WTC11 (cell line): ENCODE measurements at regions not wholly inside any gene's neighbourhood (a gene's known extent, or its start where the extent isn't known, plus 50 kb on each side); places are given as distances from the start of the nearest gene placed in this dataset.
A peak's percentile ranks its signal among the peaks of the same experiment; 100 is the strongest.

Source experiments
- ATAC-seq: fragments of 200-7000 bp; cut with Tn5 transposase; 2 replicates; pipeline ENCODE4 v1.10.0; 2021; ENCODE audit warnings: mild to moderate bottlenecking, moderate library complexity
- CTCF ChIA-PET: fragments of 300-600 bp; sonication (Branson Sonifier 250); formaldehyde crosslinking; loops from one replicate; lab custom pipeline; 2021; ENCODE audit warnings: antibody characterized with exemption; lab: Charles Lee
- POLR2A ChIA-PET: fragments of 350-600 bp; sonication (Branson Sonifier 250); formaldehyde crosslinking; loops from one replicate; lab custom pipeline; 2021; ENCODE audit warnings: antibody characterized with exemption; lab: Charles Lee
- DNase-seq: peaks from one replicate; pipeline ENCODE4 v3.0.0; 2021; ENCODE audit warnings: low spot score
- H3K27ac Mint-ChIP-seq: 2 replicates; pipeline ENCODE4 v1.8.0; 2021; ENCODE audit warnings: mixed read lengths
- H3K27me3 Mint-ChIP-seq: 2 replicates; pipeline ENCODE4 v1.8.0; 2021; ENCODE audit warnings: low read depth, mild to moderate bottlenecking, moderate library complexity, mixed read lengths
- H3K36me3 Mint-ChIP-seq: 2 replicates; pipeline ENCODE4 v1.8.0; 2021; ENCODE audit warnings: mixed read lengths
- H3K4me1 Mint-ChIP-seq: 2 replicates; pipeline ENCODE4 v1.8.0; 2022; ENCODE audit warnings: mixed read lengths
- H3K4me3 Mint-ChIP-seq: 2 replicates; pipeline ENCODE4 v1.8.0; 2021; ENCODE audit warnings: mild to moderate bottlenecking, moderate library complexity, mixed read lengths
- H3K9me3 Mint-ChIP-seq: 2 replicates; pipeline ENCODE4 v1.8.0; 2021; ENCODE audit warnings: mixed read lengths
- ELF4 ChIP-seq: sonication (generic); formaldehyde crosslinking; IDR thresholded peaks from 2 replicates; pipeline ENCODE4 v1.8.1; 2022; ENCODE audit warnings: low read depth, mild to moderate bottlenecking, moderate library complexity, missing genetic modification reagents
- ESRRA ChIP-seq: sonication (generic); formaldehyde crosslinking; IDR thresholded peaks from 2 replicates; pipeline ENCODE4 v1.8.1; 2022; ENCODE audit warnings: mild to moderate bottlenecking, missing genetic modification reagents, borderline replicate concordance
- FOXK1 ChIP-seq: sonication (generic); formaldehyde crosslinking; IDR thresholded peaks from 2 replicates; pipeline ENCODE4 v1.8.0; 2022; ENCODE audit warnings: mild to moderate bottlenecking, moderate library complexity, missing genetic modification reagents
- FOXP1 ChIP-seq: sonication (generic); formaldehyde crosslinking; IDR thresholded peaks from 2 replicates; pipeline ENCODE4 v1.8.0; 2022; ENCODE audit warnings: missing genetic modification reagents, mild to moderate bottlenecking, moderate library complexity, borderline replicate concordance
- NR1H2 ChIP-seq: sonication (generic); formaldehyde crosslinking; IDR thresholded peaks from 2 replicates; pipeline ENCODE4 v1.9.0; 2021; ENCODE audit warnings: mild to moderate bottlenecking, moderate library complexity, missing genetic modification reagents
- SMAD3 ChIP-seq: sonication (generic); formaldehyde crosslinking; IDR thresholded peaks from 2 replicates; pipeline ENCODE4 v1.8.0; 2022; ENCODE audit warnings: missing genetic modification reagents, mild to moderate bottlenecking, borderline replicate concordance
- SP1 ChIP-seq: sonication (generic); formaldehyde crosslinking; conservative IDR thresholded peaks from 2 replicates; pipeline ENCODE4 v1.8.1; 2022; ENCODE audit warnings: missing genetic modification reagents
- TCF7 ChIP-seq: sonication (generic); formaldehyde crosslinking; IDR thresholded peaks from 2 replicates; pipeline ENCODE4 v1.8.0; 2022; ENCODE audit warnings: mild to moderate bottlenecking, low read depth, missing genetic modification reagents, moderate library complexity
- ZNF219 ChIP-seq: sonication (generic); formaldehyde crosslinking; IDR thresholded peaks from 2 replicates; pipeline ENCODE4 v1.8.0; 2023; ENCODE audit warnings: missing genetic modification reagents, mild to moderate bottlenecking, borderline replicate concordance
- ZNF317 ChIP-seq: sonication (generic); formaldehyde crosslinking; IDR thresholded peaks from 2 replicates; pipeline ENCODE4 v1.8.1; 2023; ENCODE audit warnings: low read depth, mild to moderate bottlenecking, moderate library complexity, missing genetic modification reagents, borderline replicate concordance
- TF ChIP-seq, protein P1 (sequence below): sonication (generic); formaldehyde crosslinking; IDR thresholded peaks from 2 replicates; pipeline ENCODE4 v1.8.1; 2023; ENCODE audit warnings: mild to moderate bottlenecking, missing genetic modification reagents
- TF ChIP-seq, protein P2 (sequence below): sonication (generic); formaldehyde crosslinking; IDR thresholded peaks from 2 replicates; pipeline ENCODE4 v1.8.0; 2022; ENCODE audit warnings: mild to moderate bottlenecking, missing genetic modification reagents
- TF ChIP-seq, protein P3 (sequence below): sonication (generic); formaldehyde crosslinking; IDR thresholded peaks from 2 replicates; pipeline ENCODE4 v1.8.0; 2022; ENCODE audit warnings: mild to moderate bottlenecking, missing genetic modification reagents
- TF ChIP-seq, protein P4 (sequence below): fragments of 250-450 bp; sonication (Bioruptor Pico); IDR thresholded peaks from 2 replicates; pipeline ENCODE4 v1.9.0; 2021; ENCODE audit warnings: moderate library complexity, mild to moderate bottlenecking, inconsistent platforms, borderline replicate concordance
- TF ChIP-seq, protein P5 (sequence below): sonication (generic); formaldehyde crosslinking; IDR thresholded peaks from 2 replicates; pipeline ENCODE4 v1.8.0; 2023; ENCODE audit warnings: missing genetic modification reagents, mild to moderate bottlenecking, borderline replicate concordance
- TF ChIP-seq, protein P6 (sequence below): sonication (generic); formaldehyde crosslinking; IDR thresholded peaks from 2 replicates; pipeline ENCODE4 v1.8.1; 2023; ENCODE audit warnings: mild to moderate bottlenecking, missing genetic modification reagents, moderate library complexity
- TF ChIP-seq, protein P7 (sequence below): sonication (generic); formaldehyde crosslinking; IDR thresholded peaks from 2 replicates; pipeline ENCODE4 v1.8.1; 2023; ENCODE audit warnings: mild to moderate bottlenecking, missing genetic modification reagents, moderate library complexity
- TF ChIP-seq, protein P8 (sequence below): fragments of 250-450 bp; sonication (Bioruptor Pico); IDR thresholded peaks from 2 replicates; pipeline ENCODE4 v1.8.0; 2021; ENCODE audit warnings: mild to moderate bottlenecking
- TF ChIP-seq, protein P9 (sequence below): sonication (generic); formaldehyde crosslinking; IDR thresholded peaks from 2 replicates; pipeline ENCODE4 v1.8.1; 2023; ENCODE audit warnings: mild to moderate bottlenecking, missing genetic modification reagents

DNA sequence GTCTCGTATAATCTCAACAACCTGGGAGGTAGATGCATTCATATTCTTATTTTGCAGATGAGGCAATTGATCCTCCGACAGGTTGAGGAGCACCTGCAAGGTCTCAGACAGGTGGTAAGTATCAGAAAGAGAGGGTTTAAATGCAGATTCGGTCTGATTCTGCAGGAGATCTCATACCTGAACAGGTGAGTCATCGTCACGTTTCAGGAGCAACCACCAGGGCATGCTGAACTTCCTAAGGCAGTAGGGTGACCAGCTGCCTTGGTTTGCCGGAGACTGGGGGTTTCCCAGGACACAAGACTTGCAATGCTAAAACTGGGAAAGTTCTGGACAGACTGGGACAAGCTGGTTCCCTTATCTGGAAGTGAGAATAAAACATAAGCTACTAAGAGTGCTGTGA, 68.8 kb upstream of the TSHZ3 start (continued):
- TF ChIP-seq, protein P1, sequence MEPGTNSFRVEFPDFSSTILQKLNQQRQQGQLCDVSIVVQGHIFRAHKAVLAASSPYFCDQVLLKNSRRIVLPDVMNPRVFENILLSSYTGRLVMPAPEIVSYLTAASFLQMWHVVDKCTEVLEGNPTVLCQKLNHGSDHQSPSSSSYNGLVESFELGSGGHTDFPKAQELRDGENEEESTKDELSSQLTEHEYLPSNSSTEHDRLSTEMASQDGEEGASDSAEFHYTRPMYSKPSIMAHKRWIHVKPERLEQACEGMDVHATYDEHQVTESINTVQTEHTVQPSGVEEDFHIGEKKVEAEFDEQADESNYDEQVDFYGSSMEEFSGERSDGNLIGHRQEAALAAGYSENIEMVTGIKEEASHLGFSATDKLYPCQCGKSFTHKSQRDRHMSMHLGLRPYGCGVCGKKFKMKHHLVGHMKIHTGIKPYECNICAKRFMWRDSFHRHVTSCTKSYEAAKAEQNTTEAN (CRISPR knock-in tag), result no peak
- TF ChIP-seq FOXP1 (CRISPR knock-in tag), result no peak
- TF ChIP-seq, protein P2, sequence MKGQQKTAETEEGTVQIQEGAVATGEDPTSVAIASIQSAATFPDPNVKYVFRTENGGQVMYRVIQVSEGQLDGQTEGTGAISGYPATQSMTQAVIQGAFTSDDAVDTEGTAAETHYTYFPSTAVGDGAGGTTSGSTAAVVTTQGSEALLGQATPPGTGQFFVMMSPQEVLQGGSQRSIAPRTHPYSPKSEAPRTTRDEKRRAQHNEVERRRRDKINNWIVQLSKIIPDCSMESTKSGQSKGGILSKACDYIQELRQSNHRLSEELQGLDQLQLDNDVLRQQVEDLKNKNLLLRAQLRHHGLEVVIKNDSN (CRISPR knock-in tag), result peak; percentile 42; the same call in 1 of the 2 replicates
- TF ChIP-seq, protein P3, sequence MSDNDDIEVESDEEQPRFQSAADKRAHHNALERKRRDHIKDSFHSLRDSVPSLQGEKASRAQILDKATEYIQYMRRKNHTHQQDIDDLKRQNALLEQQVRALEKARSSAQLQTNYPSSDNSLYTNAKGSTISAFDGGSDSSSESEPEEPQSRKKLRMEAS, result peak; percentile 34; the same call in 1 of the 2 replicates
- TF ChIP-seq, protein P4, sequence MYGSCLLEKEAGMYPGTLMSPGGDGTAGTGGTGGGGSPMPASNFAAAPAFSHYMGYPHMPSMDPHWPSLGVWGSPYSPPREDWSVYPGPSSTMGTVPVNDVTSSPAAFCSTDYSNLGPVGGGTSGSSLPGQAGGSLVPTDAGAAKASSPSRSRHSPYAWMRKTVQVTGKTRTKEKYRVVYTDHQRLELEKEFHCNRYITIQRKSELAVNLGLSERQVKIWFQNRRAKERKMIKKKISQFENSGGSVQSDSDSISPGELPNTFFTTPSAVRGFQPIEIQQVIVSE, result no peak
- TF ChIP-seq, protein P5, sequence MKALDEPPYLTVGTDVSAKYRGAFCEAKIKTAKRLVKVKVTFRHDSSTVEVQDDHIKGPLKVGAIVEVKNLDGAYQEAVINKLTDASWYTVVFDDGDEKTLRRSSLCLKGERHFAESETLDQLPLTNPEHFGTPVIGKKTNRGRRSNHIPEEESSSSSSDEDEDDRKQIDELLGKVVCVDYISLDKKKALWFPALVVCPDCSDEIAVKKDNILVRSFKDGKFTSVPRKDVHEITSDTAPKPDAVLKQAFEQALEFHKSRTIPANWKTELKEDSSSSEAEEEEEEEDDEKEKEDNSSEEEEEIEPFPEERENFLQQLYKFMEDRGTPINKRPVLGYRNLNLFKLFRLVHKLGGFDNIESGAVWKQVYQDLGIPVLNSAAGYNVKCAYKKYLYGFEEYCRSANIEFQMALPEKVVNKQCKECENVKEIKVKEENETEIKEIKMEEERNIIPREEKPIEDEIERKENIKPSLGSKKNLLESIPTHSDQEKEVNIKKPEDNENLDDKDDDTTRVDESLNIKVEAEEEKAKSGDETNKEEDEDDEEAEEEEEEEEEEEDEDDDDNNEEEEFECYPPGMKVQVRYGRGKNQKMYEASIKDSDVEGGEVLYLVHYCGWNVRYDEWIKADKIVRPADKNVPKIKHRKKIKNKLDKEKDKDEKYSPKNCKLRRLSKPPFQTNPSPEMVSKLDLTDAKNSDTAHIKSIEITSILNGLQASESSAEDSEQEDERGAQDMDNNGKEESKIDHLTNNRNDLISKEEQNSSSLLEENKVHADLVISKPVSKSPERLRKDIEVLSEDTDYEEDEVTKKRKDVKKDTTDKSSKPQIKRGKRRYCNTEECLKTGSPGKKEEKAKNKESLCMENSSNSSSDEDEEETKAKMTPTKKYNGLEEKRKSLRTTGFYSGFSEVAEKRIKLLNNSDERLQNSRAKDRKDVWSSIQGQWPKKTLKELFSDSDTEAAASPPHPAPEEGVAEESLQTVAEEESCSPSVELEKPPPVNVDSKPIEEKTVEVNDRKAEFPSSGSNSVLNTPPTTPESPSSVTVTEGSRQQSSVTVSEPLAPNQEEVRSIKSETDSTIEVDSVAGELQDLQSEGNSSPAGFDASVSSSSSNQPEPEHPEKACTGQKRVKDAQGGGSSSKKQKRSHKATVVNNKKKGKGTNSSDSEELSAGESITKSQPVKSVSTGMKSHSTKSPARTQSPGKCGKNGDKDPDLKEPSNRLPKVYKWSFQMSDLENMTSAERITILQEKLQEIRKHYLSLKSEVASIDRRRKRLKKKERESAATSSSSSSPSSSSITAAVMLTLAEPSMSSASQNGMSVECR (CRISPR knock-in tag), result no peak
- TF ChIP-seq, protein P6, sequence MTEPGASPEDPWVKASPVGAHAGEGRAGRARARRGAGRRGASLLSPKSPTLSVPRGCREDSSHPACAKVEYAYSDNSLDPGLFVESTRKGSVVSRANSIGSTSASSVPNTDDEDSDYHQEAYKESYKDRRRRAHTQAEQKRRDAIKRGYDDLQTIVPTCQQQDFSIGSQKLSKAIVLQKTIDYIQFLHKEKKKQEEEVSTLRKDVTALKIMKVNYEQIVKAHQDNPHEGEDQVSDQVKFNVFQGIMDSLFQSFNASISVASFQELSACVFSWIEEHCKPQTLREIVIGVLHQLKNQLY (CRISPR knock-in tag), result no peak
- TF ChIP-seq ZNF219 (CRISPR knock-in tag), result no peak
- no peak for TF ChIP-seq SMAD3

DNA sequence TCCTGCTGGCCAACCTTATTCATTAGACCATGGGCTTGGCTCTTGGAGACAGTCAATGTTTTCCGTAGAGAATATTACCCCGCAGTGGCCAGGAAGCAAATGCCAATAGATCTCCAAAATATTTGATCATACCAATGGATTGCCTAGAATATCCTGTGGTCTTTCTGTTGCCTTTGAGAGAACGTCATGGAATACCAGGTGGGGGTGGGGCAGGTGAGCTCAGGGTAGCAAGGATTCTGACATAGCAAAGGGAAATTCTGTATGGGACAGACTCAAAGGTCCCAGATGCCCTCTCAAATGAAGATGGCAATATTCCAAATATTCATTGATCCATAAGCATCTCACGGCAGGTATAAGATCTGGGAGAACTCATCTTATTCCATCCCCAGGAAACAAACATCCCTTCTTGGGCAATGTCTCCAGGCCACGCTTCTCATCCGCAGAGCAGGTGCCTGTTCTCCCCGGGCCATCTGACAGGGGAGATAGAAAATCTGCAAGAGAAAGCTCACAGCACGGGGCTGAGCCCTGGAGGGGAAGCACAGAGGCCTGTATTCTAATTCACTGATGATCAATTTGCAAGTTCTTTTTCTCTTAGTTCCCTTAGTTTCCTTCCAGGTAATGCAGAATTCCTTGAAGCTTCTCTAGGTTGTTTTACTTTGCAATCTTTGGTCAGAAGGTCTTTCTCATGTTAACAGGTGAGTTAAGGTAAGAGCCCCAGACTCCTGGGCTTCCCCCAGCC, 69.6 kb upstream of the TSHZ3 start:
- CTCF ChIA-PET, result interaction anchor here (0.7 to 2.2 kb wide), 12 partner anchors 10 to 805 kb away, joined by 3 to 17 read pairs (median 4); no protein-coding TSS in a partner anchor
- Mint-ChIP-seq H3K9me3 (peaks cover 9% of the 10 kb centered on the region), H3K36me3 (peaks cover 6% of the 10 kb centered on the region; the same call in 1 of the 2 replicates), H3K27ac (peak overlapping the region; percentile 100), H3K27me3 (no peaks in the 10 kb centered on the region), H3K4me3 (peak overlapping the region; percentile 27), H3K4me1 (peaks cover 86% of the 10 kb centered on the region)
- peak; percentile 85 for ATAC-seq
- DNase-seq, result peak; percentile 90
- POLR2A ChIA-PET, result interaction anchor here (1.0 to 1.3 kb wide), 6 partner anchors 29 to 101 kb away, joined by 3 to 4 read pairs (median 4); no protein-coding TSS in a partner anchor
- TF ChIP-seq ESRRA, result no peak
- TF ChIP-seq, protein P2 (CRISPR knock-in tag), result no peak
- no peak for TF ChIP-seq ZNF219 (CRISPR knock-in tag)
- peak; percentile 32; the same call in 1 of the 2 replicates for TF ChIP-seq SP1
- TF ChIP-seq ZNF317, result peak; percentile 90
- TF ChIP-seq TCF7, result no peak
- no peak for TF ChIP-seq ELF4
- TF ChIP-seq, protein P6 (CRISPR knock-in tag), result no peak
- no peak for TF ChIP-seq NR1H2 (CRISPR knock-in tag)
- TF ChIP-seq, protein P7, sequence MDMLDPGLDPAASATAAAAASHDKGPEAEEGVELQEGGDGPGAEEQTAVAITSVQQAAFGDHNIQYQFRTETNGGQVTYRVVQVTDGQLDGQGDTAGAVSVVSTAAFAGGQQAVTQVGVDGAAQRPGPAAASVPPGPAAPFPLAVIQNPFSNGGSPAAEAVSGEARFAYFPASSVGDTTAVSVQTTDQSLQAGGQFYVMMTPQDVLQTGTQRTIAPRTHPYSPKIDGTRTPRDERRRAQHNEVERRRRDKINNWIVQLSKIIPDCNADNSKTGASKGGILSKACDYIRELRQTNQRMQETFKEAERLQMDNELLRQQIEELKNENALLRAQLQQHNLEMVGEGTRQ, result no peak
- 0 out of 2 replicates have a peak, but pooled peaks have one; percentile 41 for TF ChIP-seq FOXK1 (CRISPR knock-in tag)
- TF ChIP-seq, protein P8, sequence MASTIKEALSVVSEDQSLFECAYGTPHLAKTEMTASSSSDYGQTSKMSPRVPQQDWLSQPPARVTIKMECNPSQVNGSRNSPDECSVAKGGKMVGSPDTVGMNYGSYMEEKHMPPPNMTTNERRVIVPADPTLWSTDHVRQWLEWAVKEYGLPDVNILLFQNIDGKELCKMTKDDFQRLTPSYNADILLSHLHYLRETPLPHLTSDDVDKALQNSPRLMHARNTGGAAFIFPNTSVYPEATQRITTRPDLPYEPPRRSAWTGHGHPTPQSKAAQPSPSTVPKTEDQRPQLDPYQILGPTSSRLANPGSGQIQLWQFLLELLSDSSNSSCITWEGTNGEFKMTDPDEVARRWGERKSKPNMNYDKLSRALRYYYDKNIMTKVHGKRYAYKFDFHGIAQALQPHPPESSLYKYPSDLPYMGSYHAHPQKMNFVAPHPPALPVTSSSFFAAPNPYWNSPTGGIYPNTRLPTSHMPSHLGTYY (CRISPR knock-in tag), result no peak
- TF ChIP-seq, protein P9, sequence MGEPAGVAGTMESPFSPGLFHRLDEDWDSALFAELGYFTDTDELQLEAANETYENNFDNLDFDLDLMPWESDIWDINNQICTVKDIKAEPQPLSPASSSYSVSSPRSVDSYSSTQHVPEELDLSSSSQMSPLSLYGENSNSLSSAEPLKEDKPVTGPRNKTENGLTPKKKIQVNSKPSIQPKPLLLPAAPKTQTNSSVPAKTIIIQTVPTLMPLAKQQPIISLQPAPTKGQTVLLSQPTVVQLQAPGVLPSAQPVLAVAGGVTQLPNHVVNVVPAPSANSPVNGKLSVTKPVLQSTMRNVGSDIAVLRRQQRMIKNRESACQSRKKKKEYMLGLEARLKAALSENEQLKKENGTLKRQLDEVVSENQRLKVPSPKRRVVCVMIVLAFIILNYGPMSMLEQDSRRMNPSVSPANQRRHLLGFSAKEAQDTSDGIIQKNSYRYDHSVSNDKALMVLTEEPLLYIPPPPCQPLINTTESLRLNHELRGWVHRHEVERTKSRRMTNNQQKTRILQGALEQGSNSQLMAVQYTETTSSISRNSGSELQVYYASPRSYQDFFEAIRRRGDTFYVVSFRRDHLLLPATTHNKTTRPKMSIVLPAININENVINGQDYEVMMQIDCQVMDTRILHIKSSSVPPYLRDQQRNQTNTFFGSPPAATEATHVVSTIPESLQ, result no peak
